Heart right ventricle (tissue), 16 donors: ENCODE measurements at regions not wholly inside any gene's neighbourhood (a gene's known extent, or its start where the extent isn't known, plus 50 kb on each side); places are given as distances from the start of the nearest gene placed in this dataset.

Experiments used
- ATAC-seq, 8 donors: fragments of 200-7000 bp; cut with Tn5 transposase; one replicate each; pipeline ENCODE4 v1.9.1; 2020; ENCODE audit warnings: mild to moderate bottlenecking in 8 of 8, moderate library complexity in 8 of 8, moderate number of reproducible peaks in 1 of 8
- DNase-seq, 2 donors: peaks; one replicate each; pipeline ENCODE4 v3.0.0-alpha.2; 2020
- H3K27ac ChIP-seq, 10 donors: fragments of 200-600 bp; sonication (generic) in 2 of 10; one replicate each; pipeline versions ENCODE4 v1.5.0 to v1.8.0; 2020 to 2022; ENCODE audit warnings: mild to moderate bottlenecking in 3 of 10
- H3K27me3 ChIP-seq, 7 donors: fragments of 200-600 bp; one replicate each; pipeline ENCODE4 v1.8.0; 2021 to 2022; ENCODE audit warnings: mild to moderate bottlenecking in 2 of 7
- H3K36me3 ChIP-seq, 9 donors: fragments of 200-600 bp; sonication (generic) in 1 of 9; one replicate each; pipeline versions ENCODE4 v1.5.0 to v1.8.0; 2020 to 2022; ENCODE audit warnings: mild to moderate bottlenecking in 2 of 9
- H3K4me1 ChIP-seq, 9 donors: fragments of 200-600 bp; sonication (generic) in 1 of 9; one replicate each; pipeline versions ENCODE4 v1.5.0 to v1.8.0; 2020 to 2022; ENCODE audit warnings: mild to moderate bottlenecking in 4 of 9
- H3K4me3 ChIP-seq, 10 donors: fragments of 200-600 bp; sonication (generic) in 2 of 10; one replicate each; pipeline versions ENCODE4 v1.5.0 to v1.8.0; 2020 to 2022; ENCODE audit warnings: mild to moderate bottlenecking in 7 of 10, moderate library complexity in 2 of 10
- H3K9me3 ChIP-seq, 11 donors: fragments of 200-600 bp in 10 of 11; sonication (generic) in 2 of 11; one replicate each; pipeline versions ENCODE4 v1.5.0 to v1.8.0; 2013 to 2022; ENCODE audit warnings: mild to moderate bottlenecking in 2 of 11, control low read depth in 1 of 11, moderate library complexity in 1 of 11
- CTCF ChIP-seq, 9 donors: fragments of 200-600 bp; sonication (generic) in 2 of 9; IDR thresholded peaks; one replicate each; pipeline versions ENCODE4 v1.5.0 to v1.8.0; 2021 to 2022; ENCODE audit warnings: antibody characterized with exemption in 9 of 9, mild to moderate bottlenecking in 5 of 9, moderate library complexity in 1 of 9
- WGBS, 2 donors: extraction: QIAGEN DNeasy Blood & Tissue Kit; methylation state at CpG; one replicate each; pipeline ENCODE4 v1.1.7; 2013; ENCODE audit warnings: inconsistent platforms in 1 of 2; 5-methylcytosine and 5-hydroxymethylcytosine counted together
- intact Hi-C, 10 donors: fragments of 100-400 bp; cut with DNase I; formaldehyde crosslinking; loops; one replicate each; pipeline versions ENCODE4 v1.11.1 to v1.14.2; 2022
- donor health status: Arrhythmogenic right ventricular cardiomyopathy.
- donor health status: ischemic (EF 13 %, LVEDD 7.1; RV severe dilation, severe dysfunction).
- donor health status: healthy with polysubstance abuse.
- donor health status: DM: no; HTN: yes; CAD: no.
- donor health status: DM: no; HTN: no; CAD: no.
- donor health status: ischemic (EF 25% LVEDD 6.9; RV normal size, moderate dysfunction).
- donor health status: ischemic (EF 25% LVEDD 5.7; RV mildly dilated, moderate dysfunction).
- donor health status: healthy.
- donor health status: DM: yes; HTN: yes; CAD: no.
- donor health status: Ischemic cardiomyopathy.
- donor health status: ischemic (EF 35%, LVEDD 5.7; RV mildly dilated, moderate dysfunction).
- donor health status: nonischemic (EF 11% LVEDD 7.7; RV severe dilation, severe dysfunction).
- donor health status: DM: yes; HTN: yes; CAD: no.
- donor health status: PGD.
- donor health status: ischemic (EF 29% LVEDD 5.4; RV normal size, mild dysfunction).
- donor health status: nonischemic (EF 23%, LVEDD 6.1; RV moderate dilation, normal function).

GRCh38 chr2:57399057-57399456 lies 647.5 kb upstream of the VRK2 start:
- Histone ChIP-seq H3K27ac (no peak overlapping the region), H3K4me3 (no peak overlapping the region), H3K36me3 (no peaks in the 10 kb centered on the region), H3K4me1 (no peaks in the 10 kb centered on the region), H3K9me3 (peaks cover 0 to 5% (median 0%) of the 10 kb centered on the region in 11 donors), H3K27me3 (no peaks in the 10 kb centered on the region)
- TF ChIP-seq CTCF (IDR thresholded peaks at IDR 0.05), result no peak
- WGBS, 2 donors, result 76 to 97% methylated on average over 5 of the region's 5 CpGs
- ATAC-seq (no peak), DNase-seq (no peak)
- intact Hi-C loops, result no loop called here

GRCh38 chr2:57402096-57402495 lies 644.5 kb upstream of the VRK2 start:
- Histone ChIP-seq H3K27me3 (no peaks in the 10 kb centered on the region), H3K27ac (no peak overlapping the region), H3K4me3 (no peak overlapping the region), H3K4me1 (no peaks in the 10 kb centered on the region), H3K9me3 (peaks cover 0 to 5% (median 0%) of the 10 kb centered on the region in 11 donors), H3K36me3 (no peaks in the 10 kb centered on the region)
- ATAC-seq (no peak), DNase-seq (no peak)
- WGBS, 2 donors, result 66 to 76% methylated on average over 2 of the region's 2 CpGs
- intact Hi-C loops, result no loop called here
- TF ChIP-seq CTCF (IDR thresholded peaks at IDR 0.05), result no peak

- Histone ChIP-seq H3K9me3 (peaks cover 0 to 5% (median 0%) of the 10 kb centered on the region in 11 donors), H3K27me3 (no peaks in the 10 kb centered on the region), H3K27ac (no peak overlapping the region), H3K36me3 (no peaks in the 10 kb centered on the region), H3K4me1 (no peaks in the 10 kb centered on the region), H3K4me3 (no peak overlapping the region)
- no peak for DNase-seq
- ATAC-seq, result no peak
- intact Hi-C loops, result no loop called here
- WGBS, 2 donors, result 50 to 55% methylated on average over 1 of the region's 1 CpG
- TF ChIP-seq CTCF (IDR thresholded peaks at IDR 0.05), result no peak
Observed at GRCh38 chr2:57402755-57403154, 643.9 kb upstream of the VRK2 start.

GRCh38 chr2:57407772-57408201 lies 638.8 kb upstream of the VRK2 start:
- no peaks in the 10 kb centered on the region for H3K27me3 ChIP-seq
- WGBS, 2 donors, result 50 to 63% methylated on average over 1 of the region's 1 CpG

More at GRCh38 chr2:57407772-57408201, 638.8 kb upstream of the VRK2 start:
- H3K9me3 ChIP-seq, result peaks cover 0 to 34% (median 4%) of the 10 kb centered on the region in 11 donors
- intact Hi-C loops, result no loop called here
- no peak overlapping the region for H3K4me3 ChIP-seq
- no peak for DNase-seq
- H3K36me3 ChIP-seq, result no peaks in the 10 kb centered on the region
- no peak overlapping the region for H3K27ac ChIP-seq
- no peaks in the 10 kb centered on the region for H3K4me1 ChIP-seq
- no peak for ATAC-seq
- no peak for TF ChIP-seq CTCF (IDR thresholded peaks at IDR 0.05)
